GM10248 (cell line): ENCODE measurements at regions not wholly inside any gene's neighbourhood (a gene's known extent, or its start where the extent isn't known, plus 50 kb on each side); places are given as distances from the start of the nearest gene placed in this dataset.

ENCODE experiments used
- CTCF ChIA-PET: fragments of 300-600 bp; sonication (Branson Sonifier 250); formaldehyde crosslinking; extraction: SDS; loops from one replicate; lab custom pipeline; 2021; ENCODE audit warnings: antibody characterized with exemption; lab: Yijun Ruan, JAX
- POLR2A ChIA-PET: fragments of 350-650 bp; sonication (Branson Sonifier 250); formaldehyde crosslinking; extraction: SDS; loops from one replicate; lab custom pipeline; 2020; ENCODE audit warnings: antibody characterized with exemption; lab: Yijun Ruan, JAX
- DNase-seq: peaks from one replicate; pipeline ENCODE4 v3.0.0; 2012; ENCODE audit errors: extremely low spot score
- CTCF ChIP-seq: IDR thresholded peaks from 2 replicates; pipeline ENCODE4 v1.5.1; 2012; ENCODE audit warnings: mild to moderate bottlenecking, low read depth; ENCODE audit errors: extremely low read depth, missing control alignments, control extremely low read depth

- CTCF ChIA-PET: interaction anchor here (1.9 to 3.0 kb wide), 2 partner anchors 9 to 27 kb away, joined by 5 to 15 read pairs; no protein-coding TSS in a partner anchor
- no peak for TF ChIP-seq CTCF
- POLR2A ChIA-PET: no interaction called here
- DNase-seq: no peak
Measured at GRCh38 chr5:106094204-106094607, 1576.5 kb downstream of the EFNA5 start.

- ChIA-PET POLR2A (no interaction called here), CTCF (interaction anchor here (1.0 kb wide), 1 partner anchor 8 kb away, joined by 3 read pairs; no protein-coding TSS in a partner anchor)
- no peak for TF ChIP-seq CTCF
- DNase-seq: no peak
Measured at GRCh38 chr5:106093134-106093533, 1577.6 kb downstream of the EFNA5 start.

GRCh38 chr5:106092455-106092854 is 1578.3 kb downstream of the EFNA5 start:
- POLR2A ChIA-PET: no interaction called here
- DNase-seq: no peak
- CTCF ChIA-PET: interaction anchor here (1.0 kb wide), 1 partner anchor 9 kb away, joined by 3 read pairs; no protein-coding TSS in a partner anchor
- TF ChIP-seq CTCF: no peak

- ChIA-PET POLR2A (no interaction called here), CTCF (no interaction called here)
- DNase-seq: no peak
- TF ChIP-seq CTCF: no peak
Measured at GRCh38 chr5:106089073-106089472, 1581.7 kb downstream of the EFNA5 start.

GRCh38 chr5:106088462-106088861 is 1582.3 kb downstream of the EFNA5 start:
- ChIA-PET POLR2A (no interaction called here), CTCF (no interaction called here)
- no peak for DNase-seq
- TF ChIP-seq CTCF: no peak

- ChIA-PET CTCF (interaction anchor here (1.1 to 3.7 kb wide), 4 partner anchors 9 to 64 kb away, joined by 3 to 15 read pairs (median 4); no protein-coding TSS in a partner anchor), POLR2A (no interaction called here)
- no peak for TF ChIP-seq CTCF
- no peak for DNase-seq
Measured at GRCh38 chr5:106086352-106086751, 1584.4 kb downstream of the EFNA5 start.

- ChIA-PET CTCF (interaction anchor here (1.1 to 3.7 kb wide), 4 partner anchors 10 to 65 kb away, joined by 3 to 15 read pairs (median 4); no protein-coding TSS in a partner anchor), POLR2A (no interaction called here)
- DNase-seq: no peak
- no peak for TF ChIP-seq CTCF
Measured at GRCh38 chr5:106085556-106085955, 1585.2 kb downstream of the EFNA5 start.
